Thyroid gland (tissue), 4 donors: ENCODE measurements at regions not wholly inside any gene's neighbourhood (a gene's known extent, or its start where the extent isn't known, plus 50 kb on each side); places are given as distances from the start of the nearest gene placed in this dataset.

Source experiments
- DNase-seq, 2 donors: peaks; one replicate each; pipeline ENCODE4 v3.0.0-alpha.2; 2019
- H3K27ac ChIP-seq, 3 donors: fragments of 200-600 bp; sonication (generic); 1 replicate in 2 of 3; 2 replicates in 1 of 3; pipeline ENCODE4 v1.5.1; 2016 to 2019; ENCODE audit warnings: mild to moderate bottlenecking in 1 of 3, moderate library complexity in 1 of 3
- H3K27me3 ChIP-seq: fragments of 200-600 bp; sonication (generic); one replicate; pipeline ENCODE4 v1.5.1; 2019
- H3K36me3 ChIP-seq, 2 donors: fragments of 200-600 bp; sonication (generic); one replicate each; pipeline ENCODE4 v1.5.1; 2016 to 2019
- H3K4me1 ChIP-seq, 2 donors: fragments of 200-600 bp; sonication (generic); one replicate each; pipeline ENCODE4 v1.5.1; 2017 to 2019
- H3K4me3 ChIP-seq, 3 donors: fragments of 200-600 bp; sonication (generic); replicated peaks in 1 of 3; 1 replicate in 2 of 3; 2 replicates in 1 of 3; pipeline ENCODE4 v1.5.1; 2016; ENCODE audit warnings: mild to moderate bottlenecking in 1 of 3
- H3K9me3 ChIP-seq: fragments of 200-600 bp; sonication (generic); one replicate; pipeline ENCODE4 v1.5.1; 2017
- POLR2A ChIP-seq, 2 donors: fragments of 450-650 bp; IDR thresholded peaks; one replicate each; pipeline ENCODE4 v1.6.1; 2017; ENCODE audit warnings: antibody characterized with exemption in 2 of 2, mild to moderate bottlenecking in 2 of 2, moderate library complexity in 1 of 2
- WGBS, 2 donors: methylation state at CpG; one replicate each; pipeline ENCODE4 v1.1.5; 2017; 5-methylcytosine and 5-hydroxymethylcytosine counted together
- intact Hi-C: fragments of 100-400 bp; cut with DNase I; formaldehyde crosslinking; loops from one replicate; pipeline ENCODE4 v1.15.1; 2023
- TF ChIP-seq, protein P1 (sequence below), 6 experiments: fragments of 200-600 bp in 3 of 6; fragments of 450-650 bp in 3 of 6; sonication (generic) in 3 of 6; IDR thresholded peaks; one replicate each; pipeline ENCODE4 v1.5.1; 2016 to 2019; ENCODE audit warnings: antibody characterized with exemption in 6 of 6, mild to moderate bottlenecking in 2 of 6, inconsistent platforms in 1 of 6, moderate library complexity in 1 of 6

DNA sequence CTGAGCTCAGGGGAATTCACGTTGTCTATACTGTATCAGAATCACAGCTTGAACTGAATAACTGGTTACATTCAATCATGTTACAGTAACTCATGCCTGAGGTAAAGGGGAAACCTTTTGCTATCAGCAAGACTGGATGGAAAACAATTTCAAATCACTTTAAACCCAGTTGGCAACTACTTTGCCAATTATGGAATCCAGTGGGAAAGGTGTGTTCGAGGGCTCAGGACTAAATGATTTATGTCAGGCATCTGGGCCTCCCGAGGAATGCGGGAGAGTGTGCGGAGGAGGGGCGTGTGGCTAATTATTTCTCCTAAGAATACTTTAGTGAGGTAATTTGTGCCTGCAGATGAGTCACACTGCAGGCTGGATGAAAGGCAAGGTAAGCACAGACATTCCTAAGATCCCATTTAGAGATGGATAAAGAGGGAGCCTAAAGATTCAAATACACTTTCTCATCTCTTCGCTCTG lies 100.1 kb downstream of the HRH4 start:
- Histone ChIP-seq H3K4me1 (no peaks in the 10 kb centered on the region), H3K27ac (no peak overlapping the region), H3K9me3 (no peaks in the 10 kb centered on the region), H3K4me3 (no peak overlapping the region), H3K36me3 (no peaks in the 10 kb centered on the region), H3K27me3 (no peaks in the 10 kb centered on the region)
- DNase-seq = no peak
- 53 to 57% methylated on average over 7 of the region's 7 CpGs for WGBS, 2 donors
- no peak for TF ChIP-seq POLR2A (IDR thresholded peaks at IDR 0.05)
- TF ChIP-seq, protein P1, sequence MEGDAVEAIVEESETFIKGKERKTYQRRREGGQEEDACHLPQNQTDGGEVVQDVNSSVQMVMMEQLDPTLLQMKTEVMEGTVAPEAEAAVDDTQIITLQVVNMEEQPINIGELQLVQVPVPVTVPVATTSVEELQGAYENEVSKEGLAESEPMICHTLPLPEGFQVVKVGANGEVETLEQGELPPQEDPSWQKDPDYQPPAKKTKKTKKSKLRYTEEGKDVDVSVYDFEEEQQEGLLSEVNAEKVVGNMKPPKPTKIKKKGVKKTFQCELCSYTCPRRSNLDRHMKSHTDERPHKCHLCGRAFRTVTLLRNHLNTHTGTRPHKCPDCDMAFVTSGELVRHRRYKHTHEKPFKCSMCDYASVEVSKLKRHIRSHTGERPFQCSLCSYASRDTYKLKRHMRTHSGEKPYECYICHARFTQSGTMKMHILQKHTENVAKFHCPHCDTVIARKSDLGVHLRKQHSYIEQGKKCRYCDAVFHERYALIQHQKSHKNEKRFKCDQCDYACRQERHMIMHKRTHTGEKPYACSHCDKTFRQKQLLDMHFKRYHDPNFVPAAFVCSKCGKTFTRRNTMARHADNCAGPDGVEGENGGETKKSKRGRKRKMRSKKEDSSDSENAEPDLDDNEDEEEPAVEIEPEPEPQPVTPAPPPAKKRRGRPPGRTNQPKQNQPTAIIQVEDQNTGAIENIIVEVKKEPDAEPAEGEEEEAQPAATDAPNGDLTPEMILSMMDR (IDR thresholded peaks at IDR 0.05) = no peak
- intact Hi-C loops = no loop called here

DNA sequence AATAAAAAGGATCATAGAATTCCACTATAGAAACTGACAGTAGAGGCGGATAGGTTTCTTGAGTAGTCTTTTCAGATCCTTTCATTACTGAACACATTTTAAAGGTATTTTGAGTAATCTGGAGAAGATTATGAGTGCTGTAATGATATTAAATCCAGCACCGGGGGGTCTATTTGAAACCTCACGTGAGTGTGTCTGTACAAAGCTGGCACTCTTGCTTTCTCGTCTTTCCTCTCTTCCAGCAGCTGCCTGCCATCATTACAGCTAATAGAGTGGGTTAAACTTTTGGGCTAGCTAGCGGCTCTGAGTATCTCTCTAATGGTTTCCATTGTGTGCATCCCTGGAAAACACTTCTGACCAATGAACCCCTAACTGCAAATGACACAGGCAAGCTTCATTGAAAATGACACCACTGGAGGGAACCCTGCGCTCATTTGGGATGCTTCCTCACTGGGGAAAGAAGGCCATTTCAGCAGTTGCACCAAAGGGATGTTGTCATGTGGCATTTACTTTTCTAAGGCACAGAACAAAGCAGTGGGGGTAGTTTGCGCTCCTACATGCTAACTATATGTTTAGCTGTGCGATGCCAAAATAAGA lies 101.0 kb downstream of the HRH4 start:
- intact Hi-C loops = no loop called here
- WGBS, 2 donors = 81% methylated on average over 8 of the region's 8 CpGs

DNA sequence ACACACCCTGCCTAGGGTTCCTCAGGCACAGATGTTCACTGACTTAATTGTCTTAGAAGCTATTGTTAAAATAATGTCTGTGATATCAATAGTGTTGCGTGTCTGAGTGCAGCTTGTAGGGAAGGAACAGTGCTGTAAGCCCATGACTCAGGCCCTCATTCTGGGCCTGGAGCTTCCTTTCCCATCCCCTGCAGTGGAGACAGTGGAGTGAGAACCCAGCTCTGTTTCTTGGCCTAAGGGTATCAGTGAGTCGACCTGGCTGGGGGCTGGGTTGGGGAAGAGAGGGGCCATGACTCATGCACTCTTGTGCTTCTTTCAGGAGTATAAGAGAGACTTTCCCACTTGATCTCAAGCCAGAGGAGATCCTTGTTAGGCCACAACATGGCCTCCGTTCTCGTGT lies 106.8 kb downstream of the HRH4 start:
- Histone ChIP-seq H3K4me1 (no peaks in the 10 kb centered on the region), H3K9me3 (no peaks in the 10 kb centered on the region), H3K27me3 (no peaks in the 10 kb centered on the region), H3K4me3 (no peak overlapping the region), H3K27ac (no peak overlapping the region), H3K36me3 (no peaks in the 10 kb centered on the region)
- DNase-seq = no peak
- 92 to 93% methylated on average over 3 to 4 of the region's 4 CpGs for WGBS, 2 donors
- intact Hi-C loops = no loop called here
- no peak for TF ChIP-seq POLR2A (IDR thresholded peaks at IDR 0.05)
- TF ChIP-seq, protein P1 (IDR thresholded peaks at IDR 0.05) = no peak

More for the DNA sequence above, 101.0 kb downstream of the HRH4 start:
- no peak for DNase-seq
- Histone ChIP-seq H3K27ac (no peak overlapping the region), H3K4me1 (no peaks in the 10 kb centered on the region), H3K9me3 (no peaks in the 10 kb centered on the region), H3K36me3 (no peaks in the 10 kb centered on the region), H3K27me3 (no peaks in the 10 kb centered on the region), H3K4me3 (no peak overlapping the region)
- TF ChIP-seq POLR2A (IDR thresholded peaks at IDR 0.05) = no peak
- TF ChIP-seq, protein P1 (IDR thresholded peaks at IDR 0.05) = no peak

DNA sequence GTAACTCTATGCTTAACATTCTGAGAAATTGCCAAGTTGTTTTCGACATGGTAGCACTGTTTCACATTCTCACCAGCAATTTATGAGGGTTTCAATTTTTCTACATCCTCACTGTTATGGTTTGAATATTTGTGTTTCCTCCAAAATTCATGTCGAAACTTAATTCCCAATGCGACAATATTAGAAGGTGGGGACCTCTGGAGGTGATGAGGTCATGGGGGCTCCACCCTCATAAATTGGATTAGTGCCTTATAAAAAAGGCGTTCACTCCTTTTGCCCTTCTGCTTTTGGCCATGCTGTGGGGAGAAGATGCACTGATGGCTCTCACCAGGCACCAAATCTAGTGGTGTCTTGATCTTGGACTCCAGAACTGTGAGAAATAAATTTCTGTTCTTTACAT lies 110.3 kb downstream of the HRH4 start:
- WGBS, 2 donors = 85 to 92% methylated on average over 4 of the region's 4 CpGs
- Histone ChIP-seq H3K36me3 (no peaks in the 10 kb centered on the region), H3K9me3 (no peaks in the 10 kb centered on the region), H3K27me3 (no peaks in the 10 kb centered on the region), H3K27ac (no peak overlapping the region), H3K4me3 (no peak overlapping the region), H3K4me1 (no peaks in the 10 kb centered on the region)
- TF ChIP-seq POLR2A (IDR thresholded peaks at IDR 0.05) = no peak
- TF ChIP-seq, protein P1 (IDR thresholded peaks at IDR 0.05) = no peak
- intact Hi-C loops = no loop called here
- DNase-seq = no peak

DNA sequence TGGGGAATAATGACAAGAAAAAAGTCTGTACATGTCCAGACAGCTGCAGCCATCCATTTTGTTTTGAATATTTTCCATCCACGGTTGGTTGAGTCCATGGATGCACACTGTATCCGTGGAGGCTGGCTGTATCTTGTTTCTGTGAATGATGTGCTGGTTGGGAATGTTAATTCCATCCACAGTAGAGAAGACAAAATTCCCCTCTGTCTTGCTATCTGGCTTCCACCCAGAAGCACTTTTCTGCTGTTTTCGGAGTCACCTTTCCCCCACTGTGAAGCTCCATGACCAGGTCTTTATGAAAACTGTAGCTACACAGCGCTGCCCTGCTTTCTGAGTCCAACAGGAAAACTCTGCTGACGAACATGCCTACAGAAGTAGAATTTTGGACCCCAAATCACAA lies 122.3 kb downstream of the HRH4 start:
- Histone ChIP-seq H3K9me3 (no peaks in the 10 kb centered on the region), H3K4me1 (no peaks in the 10 kb centered on the region), H3K4me3 (no peak overlapping the region), H3K36me3 (no peaks in the 10 kb centered on the region), H3K27ac (no peak overlapping the region), H3K27me3 (no peaks in the 10 kb centered on the region)
- no peak for DNase-seq
- WGBS, 2 donors = 74 to 83% methylated on average over 5 of the region's 5 CpGs
- TF ChIP-seq, protein P1 (IDR thresholded peaks at IDR 0.05) = no peak
- TF ChIP-seq POLR2A (IDR thresholded peaks at IDR 0.05) = no peak
- intact Hi-C loops = no loop called here
